Right lobe of liver (tissue), 6 donors: ENCODE measurements at regions not wholly inside any gene's neighbourhood (a gene's known extent, or its start where the extent isn't known, plus 50 kb on each side); places are given as distances from the start of the nearest gene placed in this dataset.

ENCODE experiments used
- ATAC-seq, 4 donors: fragments of 200-7000 bp; cut with Tn5 transposase; one replicate each; pipeline ENCODE4 v1.9.1; 2020; ENCODE audit warnings: mild to moderate bottlenecking in 4 of 4, moderate library complexity in 4 of 4
- DNase-seq, 3 donors: peaks; one replicate each; pipeline ENCODE4 v3.0.0-alpha.2; 2020
- H3K27ac ChIP-seq, 3 donors: fragments of 200-600 bp; one replicate each; pipeline ENCODE4 v1.8.0; 2022
- H3K27me3 ChIP-seq, 2 donors: fragments of 200-600 bp; one replicate each; pipeline ENCODE4 v1.8.0; 2022
- H3K36me3 ChIP-seq, 4 donors: fragments of 200-600 bp; sonication (generic) in 1 of 4; one replicate each; pipeline versions ENCODE4 v1.5.1 to v1.8.0; 2017 to 2022; ENCODE audit warnings: control low read depth in 1 of 4
- H3K4me1 ChIP-seq, 4 donors: fragments of 200-600 bp; sonication (generic) in 1 of 4; one replicate each; pipeline versions ENCODE4 v1.5.1 to v1.8.0; 2017 to 2022; ENCODE audit warnings: control low read depth in 1 of 4
- H3K4me3 ChIP-seq, 3 donors: fragments of 200-600 bp; one replicate each; pipeline ENCODE4 v1.8.0; 2022
- H3K9me3 ChIP-seq, 4 donors: fragments of 200-600 bp; sonication (generic) in 1 of 4; one replicate each; pipeline versions ENCODE4 v1.5.1 to v1.8.0; 2017 to 2022; ENCODE audit warnings: control low read depth in 1 of 4
- POLR2A ChIP-seq: fragments of 450-650 bp; IDR thresholded peaks from one replicate; pipeline ENCODE4 v1.6.1; 2017; ENCODE audit warnings: antibody characterized with exemption, mild to moderate bottlenecking
- WGBS: methylation state at CpG from one replicate; pipeline ENCODE4 v1.1.6; 2018; ENCODE audit warnings: low coverage, low lambda C conversion rate; ENCODE audit not compliant: insufficient coverage; ENCODE audit errors: missing lambda C conversion rate; 5-methylcytosine and 5-hydroxymethylcytosine counted together
- intact Hi-C, 2 donors: fragments of 100-400 bp; cut with DNase I; formaldehyde crosslinking; loops; one replicate each; pipeline versions ENCODE4 v1.11.2 to v1.14.1; 2022
- TF ChIP-seq, protein P1 (sequence below), 4 donors: fragments of 200-600 bp in 3 of 4; fragments of 450-650 bp in 1 of 4; IDR thresholded peaks; one replicate each; pipeline versions ENCODE4 v1.5.1 to v1.8.0; 2016 to 2022; ENCODE audit warnings: antibody characterized with exemption in 4 of 4, mild to moderate bottlenecking in 2 of 4
- donor health status: DM: no; HTN: yes; CAD: no.
- donor health status: DM: no; HTN: no; CAD: no.
- donor health status: DM: no; HTN: no; CAD: no.
- donor health status: DM: no; HTN: yes; CAD: no.
- donor health status: DM: no; HTN: yes; CAD: no.

DNA sequence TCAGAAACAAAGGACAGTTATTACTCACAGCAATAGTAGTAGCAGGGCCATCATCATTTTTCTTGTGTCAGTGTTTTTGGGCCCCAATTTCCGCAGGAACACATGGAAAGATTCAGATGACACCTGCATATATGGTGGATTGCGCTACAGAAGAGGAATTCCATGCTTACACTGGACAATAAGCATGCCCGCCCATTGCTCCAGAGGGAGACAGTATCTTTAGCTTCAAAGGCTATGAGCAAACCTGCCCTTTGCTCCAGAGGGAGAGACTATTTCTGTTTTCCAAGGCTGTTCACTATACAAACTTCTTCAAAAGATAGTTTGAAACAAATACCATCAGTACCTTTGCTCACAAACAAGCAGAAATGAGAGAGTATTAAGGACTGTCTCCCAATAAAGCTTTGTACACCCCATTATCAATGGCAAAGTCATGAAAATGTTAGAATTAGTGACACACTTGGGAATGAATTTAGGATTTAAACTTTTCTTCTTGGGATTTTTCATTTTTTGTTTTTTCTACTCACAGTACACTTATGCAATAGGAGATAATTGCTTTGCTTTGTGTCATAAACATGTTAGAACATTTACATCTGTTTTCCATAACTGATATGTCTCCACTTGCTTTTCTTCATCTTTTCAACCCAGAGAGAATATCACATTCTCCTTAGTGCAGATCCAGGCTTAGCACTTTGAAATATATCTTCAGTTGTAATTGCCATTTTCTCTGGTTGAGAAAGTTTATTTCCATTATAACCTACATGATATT lies 564.5 kb upstream of the ZNF717 start:
- DNase-seq: no peak
- ATAC-seq: no peak

DNA sequence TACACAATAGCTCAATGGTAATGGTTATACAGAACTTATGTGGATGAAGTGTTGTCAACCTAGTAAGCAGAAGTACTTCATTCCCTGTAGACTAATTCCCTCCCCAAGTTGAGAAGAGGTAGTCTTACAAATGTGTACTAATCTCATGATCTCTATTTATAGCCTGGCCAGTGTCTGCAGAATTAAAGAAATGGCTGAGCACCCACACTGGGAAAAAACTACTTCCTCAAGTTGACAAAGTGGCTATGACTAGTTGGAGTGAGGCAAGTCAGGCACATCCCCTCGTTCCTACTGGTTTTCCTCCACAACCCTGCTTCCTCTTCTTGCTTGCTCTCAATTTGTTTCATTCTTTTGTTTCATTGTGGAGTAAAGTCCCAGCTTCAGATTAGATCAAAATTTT lies 566.7 kb upstream of the ZNF717 start:
- H3K4me3 ChIP-seq: no peak overlapping the region
- DNase-seq: no peak
- no peak for ATAC-seq
- TF ChIP-seq, protein P1, sequence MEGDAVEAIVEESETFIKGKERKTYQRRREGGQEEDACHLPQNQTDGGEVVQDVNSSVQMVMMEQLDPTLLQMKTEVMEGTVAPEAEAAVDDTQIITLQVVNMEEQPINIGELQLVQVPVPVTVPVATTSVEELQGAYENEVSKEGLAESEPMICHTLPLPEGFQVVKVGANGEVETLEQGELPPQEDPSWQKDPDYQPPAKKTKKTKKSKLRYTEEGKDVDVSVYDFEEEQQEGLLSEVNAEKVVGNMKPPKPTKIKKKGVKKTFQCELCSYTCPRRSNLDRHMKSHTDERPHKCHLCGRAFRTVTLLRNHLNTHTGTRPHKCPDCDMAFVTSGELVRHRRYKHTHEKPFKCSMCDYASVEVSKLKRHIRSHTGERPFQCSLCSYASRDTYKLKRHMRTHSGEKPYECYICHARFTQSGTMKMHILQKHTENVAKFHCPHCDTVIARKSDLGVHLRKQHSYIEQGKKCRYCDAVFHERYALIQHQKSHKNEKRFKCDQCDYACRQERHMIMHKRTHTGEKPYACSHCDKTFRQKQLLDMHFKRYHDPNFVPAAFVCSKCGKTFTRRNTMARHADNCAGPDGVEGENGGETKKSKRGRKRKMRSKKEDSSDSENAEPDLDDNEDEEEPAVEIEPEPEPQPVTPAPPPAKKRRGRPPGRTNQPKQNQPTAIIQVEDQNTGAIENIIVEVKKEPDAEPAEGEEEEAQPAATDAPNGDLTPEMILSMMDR (IDR thresholded peaks at IDR 0.05): no peak
- no peak for TF ChIP-seq POLR2A
- H3K27ac ChIP-seq: no peak overlapping the region
- 7% methylated on average over 1 of the region's 1 CpG for WGBS
- H3K27me3 ChIP-seq: no peaks in the 10 kb centered on the region
- no peaks in the 10 kb centered on the region for H3K36me3 ChIP-seq
- H3K9me3 ChIP-seq: no peaks in the 10 kb centered on the region
- intact Hi-C loops: no loop called here
- H3K4me1 ChIP-seq: no peaks in the 10 kb centered on the region

More for the DNA sequence above, 564.5 kb upstream of the ZNF717 start:
- no peaks in the 10 kb centered on the region for H3K36me3 ChIP-seq
- TF ChIP-seq, protein P1 (IDR thresholded peaks at IDR 0.05): no peak
- TF ChIP-seq POLR2A: no peak
- no peak overlapping the region for H3K4me3 ChIP-seq
- H3K27ac ChIP-seq: no peak overlapping the region
- no peaks in the 10 kb centered on the region for H3K9me3 ChIP-seq
- intact Hi-C loops: no loop called here
- WGBS: 63% methylated on average over 3 of the region's 3 CpGs
- H3K27me3 ChIP-seq: no peaks in the 10 kb centered on the region
- no peaks in the 10 kb centered on the region for H3K4me1 ChIP-seq

DNA sequence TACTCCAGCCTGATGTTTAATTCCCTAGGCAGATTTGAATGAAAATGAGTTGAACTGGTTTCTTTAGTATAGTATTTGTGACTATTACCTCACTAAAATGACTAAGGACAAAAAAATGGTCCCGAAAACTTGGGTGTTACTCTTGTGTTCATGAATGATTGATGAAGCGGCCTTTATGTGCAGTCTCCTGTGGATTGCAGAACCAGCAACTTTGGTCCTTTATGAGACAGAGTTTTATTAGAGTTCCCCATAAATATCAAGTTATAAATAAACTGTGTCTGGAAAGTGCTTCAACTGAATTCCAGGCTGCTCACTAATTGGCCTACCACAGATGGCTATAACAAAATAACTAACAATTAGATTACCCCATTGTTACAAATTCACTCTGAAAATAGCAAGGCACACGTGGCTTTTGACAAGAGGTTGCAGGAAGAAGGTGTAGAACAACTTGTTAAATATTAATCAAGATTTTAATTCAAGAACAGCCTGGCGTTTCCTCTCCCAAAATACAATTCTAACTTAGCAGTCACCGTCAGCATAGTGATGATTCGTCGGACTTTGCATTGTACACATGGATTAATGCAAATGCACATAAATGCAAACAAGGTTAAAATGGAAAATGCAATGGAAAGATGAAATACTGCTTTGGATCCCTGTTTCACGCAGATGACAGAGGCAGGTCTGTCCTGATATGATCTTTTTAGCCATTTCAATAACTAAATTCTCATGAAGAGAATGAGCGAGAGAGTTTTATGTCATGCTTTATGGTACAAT lies 567.3 kb upstream of the ZNF717 start:
- ATAC-seq (no peak), DNase-seq (no peak)
- H3K27me3 ChIP-seq: no peaks in the 10 kb centered on the region
- intact Hi-C loops: no loop called here
- TF ChIP-seq, protein P1 (IDR thresholded peaks at IDR 0.05): no peak
- TF ChIP-seq POLR2A: no peak
- no peaks in the 10 kb centered on the region for H3K9me3 ChIP-seq
- H3K4me1 ChIP-seq: no peaks in the 10 kb centered on the region
- 56% methylated on average over 9 of the region's 9 CpGs for WGBS
- H3K27ac ChIP-seq: no peak overlapping the region
- no peak overlapping the region for H3K4me3 ChIP-seq
- H3K36me3 ChIP-seq: no peaks in the 10 kb centered on the region

DNA sequence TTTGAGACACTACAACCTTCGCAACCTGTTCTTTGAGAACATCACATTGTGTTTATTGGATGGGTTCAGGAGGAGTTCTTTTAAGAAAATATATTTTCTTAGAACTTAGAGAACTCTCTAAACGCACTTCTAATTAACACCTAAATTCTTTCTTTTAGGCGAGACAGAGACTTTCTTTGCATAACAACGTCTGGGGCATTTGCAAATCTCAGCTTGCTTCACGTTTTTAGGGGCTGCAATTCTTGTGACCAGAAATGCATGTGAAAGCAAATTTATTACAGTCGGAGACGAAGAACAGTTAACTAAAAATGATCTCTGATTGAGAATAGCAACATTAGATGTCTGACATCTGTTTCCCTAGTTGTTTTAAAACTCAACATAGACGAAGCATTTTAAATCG lies 568.3 kb upstream of the ZNF717 start:
- DNase-seq (no peak), ATAC-seq (no peak)
- no peak overlapping the region for H3K27ac ChIP-seq
- H3K4me1 ChIP-seq: no peaks in the 10 kb centered on the region
- no peaks in the 10 kb centered on the region for H3K27me3 ChIP-seq
- WGBS: 37% methylated on average over 9 of the region's 9 CpGs
- no peaks in the 10 kb centered on the region for H3K36me3 ChIP-seq
- TF ChIP-seq, protein P1 (IDR thresholded peaks at IDR 0.05): no peak
- no peak for TF ChIP-seq POLR2A
- intact Hi-C loops: no loop called here
- no peaks in the 10 kb centered on the region for H3K9me3 ChIP-seq
- no peak overlapping the region for H3K4me3 ChIP-seq
